Spinal cord (tissue), 9 donors: ENCODE measurements at regions not wholly inside any gene's neighbourhood (a gene's known extent, or its start where the extent isn't known, plus 50 kb on each side); places are given as distances from the start of the nearest gene placed in this dataset.

ENCODE experiments used
- DNase-seq, 6 donors: peaks; one replicate each; pipeline versions ENCODE4 v3.0.0 to v3.0.0-alpha.2; 2013 to 2015; ENCODE audit warnings: low spot score in 6 of 6, low read depth in 4 of 6
- H3K27ac ChIP-seq: one replicate; pipeline ENCODE4 v1.5.1; 2013; ENCODE audit warnings: low read depth, low read length, control low read depth
- H3K27me3 ChIP-seq: one replicate; pipeline ENCODE4 v1.6.1; 2013; ENCODE audit warnings: low read length; ENCODE audit not compliant: control insufficient read depth, insufficient read depth
- H3K36me3 ChIP-seq: one replicate; pipeline ENCODE4 v1.6.1; 2013; ENCODE audit warnings: low read length; ENCODE audit not compliant: control insufficient read depth, insufficient read depth
- H3K4me1 ChIP-seq: one replicate; pipeline ENCODE4 v1.6.1; 2013; ENCODE audit warnings: low read length; ENCODE audit not compliant: control insufficient read depth, insufficient read depth
- H3K4me3 ChIP-seq: one replicate; pipeline ENCODE4 v1.5.1; 2013; ENCODE audit warnings: low read depth, low read length, control low read depth
- H3K9me3 ChIP-seq: one replicate; pipeline ENCODE4 v1.6.1; 2013; ENCODE audit warnings: low read length; ENCODE audit not compliant: control insufficient read depth, insufficient read depth
- WGBS: methylation state at CpG from one replicate; pipeline ENCODE4 v1.1.5; 2013; ENCODE audit warnings: missing lambda C conversion rate; ENCODE audit not compliant: insufficient coverage; 5-methylcytosine and 5-hydroxymethylcytosine counted together
- donor health status: healthy.

DNA sequence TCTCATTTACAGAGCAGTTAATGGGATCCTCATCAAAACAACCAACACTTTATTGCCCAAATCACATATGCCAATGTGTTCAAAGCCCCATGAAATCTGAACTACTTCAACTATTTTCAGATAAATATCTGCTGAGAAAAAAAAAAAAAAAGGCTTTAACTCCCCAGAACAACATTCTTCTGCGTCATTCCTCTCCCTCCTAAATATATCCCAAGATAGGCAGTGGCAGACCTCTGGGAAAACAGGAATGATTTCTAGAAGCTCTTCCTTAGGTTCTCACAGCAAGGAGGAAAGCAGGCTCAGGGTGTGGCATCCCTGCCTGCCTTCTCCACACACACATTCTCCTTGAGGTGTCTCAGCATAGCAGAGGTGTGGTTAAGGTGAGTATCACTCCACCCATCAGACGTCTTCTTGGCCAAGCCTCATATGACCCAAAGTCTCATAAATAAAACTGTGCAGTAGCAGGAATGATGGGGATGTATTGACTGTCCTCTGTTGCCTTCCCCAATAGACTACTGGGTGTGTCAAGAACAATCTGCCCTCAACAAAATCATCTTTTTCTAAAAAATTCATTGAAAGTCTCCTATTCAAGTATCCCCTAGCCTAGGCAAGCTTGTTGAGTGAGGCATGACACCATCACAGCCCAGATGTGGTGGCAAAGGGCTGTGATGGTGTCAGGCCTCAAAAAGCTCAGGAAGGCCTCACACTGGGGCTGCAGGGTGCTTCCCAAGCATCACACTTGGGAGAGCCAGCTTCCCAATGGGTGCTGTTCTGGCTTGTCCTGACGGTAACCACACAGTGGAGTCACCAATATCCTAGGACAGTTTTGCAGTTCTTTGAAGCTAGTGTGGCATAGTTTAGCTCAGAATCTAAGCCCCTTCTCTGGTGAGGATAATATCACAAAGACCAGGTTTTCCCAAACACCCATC is 135.4 kb upstream of the SOX9 start:
- H3K27me3 ChIP-seq: no peaks in the 10 kb centered on the region
- no peak overlapping the region for H3K27ac ChIP-seq
- 100% methylated on average over 2 of the region's 3 CpGs for WGBS
- no peak for DNase-seq
- no peaks in the 10 kb centered on the region for H3K9me3 ChIP-seq
- no peak overlapping the region for H3K4me3 ChIP-seq
- no peaks in the 10 kb centered on the region for H3K4me1 ChIP-seq
- H3K36me3 ChIP-seq: no peaks in the 10 kb centered on the region

DNA sequence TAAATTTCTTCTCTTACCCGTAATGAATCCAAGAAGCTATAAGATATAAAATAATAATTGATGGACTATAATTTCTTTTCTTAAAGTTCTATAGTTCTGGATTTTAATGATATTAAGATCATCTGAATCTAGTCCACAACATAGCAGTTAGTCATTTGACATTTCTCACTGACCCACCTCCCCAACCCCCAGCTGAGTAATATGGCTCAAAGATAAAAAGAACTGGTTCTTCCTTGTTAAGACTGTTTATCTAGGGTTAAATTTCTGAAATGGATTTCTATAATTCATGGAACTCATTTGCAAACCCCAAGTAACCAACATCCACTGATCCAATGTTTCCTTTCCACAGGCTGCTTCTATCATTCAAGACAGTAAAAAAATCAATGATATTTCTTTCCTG is 133.9 kb upstream of the SOX9 start:
- H3K4me1 ChIP-seq: no peaks in the 10 kb centered on the region
- no peak overlapping the region for H3K27ac ChIP-seq
- WGBS: no CpG with 5 or more reads among the region's 1 CpG
- no peak overlapping the region for H3K4me3 ChIP-seq
- H3K9me3 ChIP-seq: no peaks in the 10 kb centered on the region
- no peaks in the 10 kb centered on the region for H3K27me3 ChIP-seq
- H3K36me3 ChIP-seq: no peaks in the 10 kb centered on the region
- no peak for DNase-seq

DNA sequence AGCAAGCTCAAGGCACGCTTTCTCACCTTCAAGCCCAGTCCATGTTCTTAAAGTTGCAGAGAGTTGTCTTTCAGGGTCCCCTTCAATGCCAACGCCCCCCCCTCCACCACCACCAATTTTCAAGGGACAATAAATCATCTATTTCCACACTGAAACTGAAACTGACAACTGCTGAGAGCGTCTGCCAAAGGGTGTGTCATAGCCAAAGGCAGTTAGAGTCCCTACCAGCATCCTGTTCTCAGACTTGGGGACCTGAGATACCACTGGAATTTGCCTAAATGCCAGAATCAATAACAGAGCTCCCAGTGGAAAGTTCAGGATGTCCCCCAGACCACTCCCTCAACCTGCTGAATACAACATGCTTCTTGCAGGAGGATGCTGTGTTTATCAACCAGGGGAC is 133.2 kb upstream of the SOX9 start:
- H3K27me3 ChIP-seq: no peaks in the 10 kb centered on the region
- WGBS: 53% methylated on average over 3 of the region's 3 CpGs

DNA sequence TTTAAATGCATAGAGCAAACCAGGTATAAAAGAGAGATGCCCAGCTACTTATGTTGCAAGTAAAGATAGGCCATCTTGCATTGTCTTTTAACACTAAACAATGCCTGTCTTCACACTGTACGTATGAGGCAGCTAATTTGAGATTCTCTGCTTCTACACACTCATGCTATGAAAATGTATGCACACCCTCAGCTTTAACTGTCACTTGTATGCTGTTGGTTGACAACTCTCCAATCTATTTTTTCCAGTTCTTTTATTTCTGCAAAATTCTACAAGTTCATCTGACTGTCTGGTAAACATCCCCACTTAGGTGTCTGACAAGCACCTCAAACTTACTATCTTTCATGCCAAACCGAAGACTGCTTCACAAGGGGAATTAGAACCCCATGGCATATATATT is 131.7 kb upstream of the SOX9 start:
- H3K27ac ChIP-seq: no peak overlapping the region
- 71% methylated on average over 1 of the region's 2 CpGs for WGBS
- no peaks in the 10 kb centered on the region for H3K9me3 ChIP-seq
- no peaks in the 10 kb centered on the region for H3K4me1 ChIP-seq
- H3K36me3 ChIP-seq: no peaks in the 10 kb centered on the region
- no peaks in the 10 kb centered on the region for H3K27me3 ChIP-seq
- H3K4me3 ChIP-seq: no peak overlapping the region
- peak in 1 of 6 donors; percentile 28 for DNase-seq

More for the DNA sequence above, 133.2 kb upstream of the SOX9 start:
- H3K36me3 ChIP-seq: no peaks in the 10 kb centered on the region
- H3K4me3 ChIP-seq: no peak overlapping the region
- H3K4me1 ChIP-seq: no peaks in the 10 kb centered on the region
- H3K27ac ChIP-seq: no peak overlapping the region
- H3K9me3 ChIP-seq: no peaks in the 10 kb centered on the region
- DNase-seq: no peak

DNA sequence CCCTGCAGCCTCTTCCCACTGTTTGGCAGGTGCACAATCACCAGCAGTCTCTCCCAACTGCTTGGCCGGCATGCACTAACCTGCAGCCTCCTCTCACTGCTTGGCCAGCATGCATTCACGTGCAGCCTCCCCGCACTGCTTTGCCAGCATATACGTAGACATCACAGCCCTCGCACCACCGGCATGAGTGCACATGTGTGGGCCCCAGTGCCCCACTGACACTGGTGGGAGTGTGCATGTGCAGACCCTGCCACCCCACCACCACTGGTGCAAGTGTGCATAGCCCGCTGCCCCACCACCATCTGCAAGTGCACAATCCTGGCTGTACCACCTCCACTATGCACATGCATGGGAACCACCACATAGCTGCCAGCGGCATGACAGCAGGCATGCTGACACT is 127.5 kb upstream of the SOX9 start:
- no peaks in the 10 kb centered on the region for H3K36me3 ChIP-seq
- no peaks in the 10 kb centered on the region for H3K27me3 ChIP-seq
- DNase-seq: no peak
- H3K27ac ChIP-seq: no peak overlapping the region
- no peak overlapping the region for H3K4me3 ChIP-seq
- no peaks in the 10 kb centered on the region for H3K4me1 ChIP-seq
- WGBS: 95% methylated on average over 7 of the region's 8 CpGs
- H3K9me3 ChIP-seq: no peaks in the 10 kb centered on the region

DNA sequence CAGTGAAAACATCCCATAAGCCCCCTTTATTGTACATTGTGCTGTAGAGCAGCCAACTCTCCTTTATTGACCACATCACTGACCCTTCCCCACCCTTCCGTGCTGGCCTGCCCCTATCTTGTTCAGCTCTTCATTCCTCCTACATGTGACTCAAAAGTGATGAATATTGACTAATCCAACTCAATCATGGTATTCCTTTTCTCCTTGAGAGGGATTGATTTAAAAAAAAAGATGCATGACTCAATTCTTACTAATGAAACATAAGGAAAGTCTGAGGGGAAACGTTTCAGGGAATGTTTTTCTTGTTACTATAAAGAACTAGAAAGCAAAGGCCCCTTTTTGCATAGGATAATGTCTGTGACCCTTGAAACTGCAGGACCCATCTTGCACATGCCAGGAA is 125.2 kb upstream of the SOX9 start:
- no peaks in the 10 kb centered on the region for H3K4me1 ChIP-seq
- no peak overlapping the region for H3K27ac ChIP-seq
- no peak for DNase-seq
- H3K9me3 ChIP-seq: no peaks in the 10 kb centered on the region
- no CpG with 5 or more reads among the region's 2 CpGs for WGBS
- H3K36me3 ChIP-seq: no peaks in the 10 kb centered on the region
- no peaks in the 10 kb centered on the region for H3K27me3 ChIP-seq
- H3K4me3 ChIP-seq: no peak overlapping the region

DNA sequence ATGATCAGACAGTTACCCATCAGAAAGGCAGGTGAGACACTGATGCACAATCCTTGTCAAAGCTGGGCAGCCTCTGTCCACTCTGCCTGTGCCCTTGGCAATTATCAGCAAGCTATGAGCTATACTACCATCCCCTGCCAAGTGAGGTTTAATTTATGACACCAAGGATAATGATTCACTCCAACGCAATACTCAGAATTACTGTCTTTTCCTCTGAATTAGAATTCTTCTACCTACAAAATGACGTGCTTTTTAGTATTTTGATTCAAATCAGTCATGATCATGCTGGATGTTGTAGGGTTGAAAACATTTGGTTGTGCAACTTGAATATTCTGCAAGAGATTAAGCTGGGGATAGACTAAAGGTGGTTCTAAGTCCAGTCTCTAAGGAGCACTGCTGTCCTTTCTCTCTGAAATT is 116.8 kb upstream of the SOX9 start:
- H3K4me1 ChIP-seq: no peaks in the 10 kb centered on the region
- WGBS: no CpG with 5 or more reads among the region's 2 CpGs
- no peak for DNase-seq
- H3K9me3 ChIP-seq: no peaks in the 10 kb centered on the region
- no peak overlapping the region for H3K4me3 ChIP-seq
- no peaks in the 10 kb centered on the region for H3K27me3 ChIP-seq
- H3K27ac ChIP-seq: no peak overlapping the region
- H3K36me3 ChIP-seq: no peaks in the 10 kb centered on the region

DNA sequence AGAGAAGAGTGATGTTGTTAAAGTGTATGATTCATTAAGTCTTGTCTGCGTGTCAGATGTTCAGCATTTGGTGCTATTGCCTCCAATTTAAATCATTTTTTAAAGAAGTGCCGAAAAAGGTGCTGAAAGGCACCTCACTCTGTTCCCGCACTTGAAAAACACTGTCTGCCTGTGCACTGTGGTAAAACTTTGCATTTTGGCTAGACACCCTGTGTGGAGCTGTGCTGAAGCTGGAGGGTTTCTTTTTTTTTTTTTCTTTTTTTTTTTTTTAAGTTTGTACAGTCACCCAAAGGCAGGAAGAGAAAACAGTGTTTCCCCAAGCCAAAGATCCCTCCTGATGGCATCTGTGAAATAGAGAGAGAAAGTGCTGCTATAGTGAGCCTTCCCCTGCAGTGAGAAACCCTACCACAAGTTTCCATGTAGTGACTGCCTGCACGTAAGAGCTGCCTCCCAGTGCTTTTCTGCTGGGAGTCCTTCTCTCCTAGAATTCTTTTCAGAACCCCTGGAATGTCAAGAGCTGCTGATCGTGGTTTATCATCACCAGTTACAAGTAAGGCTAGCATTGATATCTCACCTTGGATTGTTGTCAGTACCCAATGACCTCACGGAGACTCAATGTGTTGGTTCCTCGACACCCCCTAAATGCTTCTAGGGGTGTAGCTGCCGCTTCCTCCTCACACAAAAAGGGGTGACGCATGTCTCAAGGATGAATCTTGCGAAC is 116.0 kb upstream of the SOX9 start:
- no peaks in the 10 kb centered on the region for H3K9me3 ChIP-seq
- WGBS: 72% methylated on average over 7 of the region's 10 CpGs
- H3K36me3 ChIP-seq: no peaks in the 10 kb centered on the region

DNA sequence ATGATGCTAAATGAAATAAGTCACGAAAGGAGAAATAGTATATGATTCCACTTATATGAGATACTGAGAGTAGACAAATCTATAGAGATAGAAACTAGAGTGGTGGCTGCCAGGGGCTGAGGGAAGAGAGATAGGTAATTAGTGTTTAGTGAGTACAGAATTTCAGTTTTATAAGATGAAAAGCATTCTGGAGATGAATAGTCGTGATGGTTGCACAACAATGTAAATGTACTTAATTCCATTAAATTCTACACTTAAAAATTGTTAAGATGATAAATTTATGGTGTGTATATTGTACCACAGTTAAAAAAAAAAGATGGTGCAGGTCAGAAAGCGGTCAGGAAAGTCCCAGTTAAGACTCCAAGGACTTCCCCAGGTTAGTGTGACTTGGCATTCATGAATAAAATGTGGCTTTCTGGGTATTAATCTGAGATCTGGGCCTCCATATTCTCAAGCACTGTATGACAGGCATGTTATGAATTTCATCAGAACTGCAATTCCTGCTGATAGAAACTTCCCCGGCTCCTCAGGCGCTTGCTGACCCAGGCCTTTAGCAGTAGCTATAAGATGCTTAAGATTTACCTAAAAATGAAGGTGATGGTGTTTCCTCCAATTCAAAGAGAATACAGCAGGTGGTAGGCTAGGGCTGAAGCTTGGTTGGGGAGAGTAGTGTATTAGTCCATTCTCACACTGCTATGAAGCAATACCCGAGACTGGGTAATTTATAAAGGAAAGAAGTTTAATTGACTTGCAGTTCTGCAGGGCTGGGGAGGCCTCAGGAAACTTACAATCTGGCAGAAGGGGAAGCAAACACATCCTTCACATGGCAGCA is 115.3 kb upstream of the SOX9 start:
- H3K36me3 ChIP-seq: no peaks in the 10 kb centered on the region
- H3K4me3 ChIP-seq: no peak overlapping the region
- WGBS: 100% methylated on average over 1 of the region's 6 CpGs
- DNase-seq: no peak
- no peaks in the 10 kb centered on the region for H3K27me3 ChIP-seq
- H3K4me1 ChIP-seq: no peaks in the 10 kb centered on the region
- H3K9me3 ChIP-seq: no peaks in the 10 kb centered on the region
- no peak overlapping the region for H3K27ac ChIP-seq

More for the DNA sequence above, 116.0 kb upstream of the SOX9 start:
- DNase-seq: peak in 1 of 6 donors; percentile 65
- no peak overlapping the region for H3K4me3 ChIP-seq
- no peaks in the 10 kb centered on the region for H3K4me1 ChIP-seq
- no peak overlapping the region for H3K27ac ChIP-seq
- no peaks in the 10 kb centered on the region for H3K27me3 ChIP-seq
